Neural cell (in vitro differentiated cells): ENCODE measurements at regions not wholly inside any gene's neighbourhood (a gene's known extent, or its start where the extent isn't known, plus 50 kb on each side); places are given as distances from the start of the nearest gene placed in this dataset.

Source experiments
- EP300 ChIP-seq: fragments of 450-650 bp; conservative IDR thresholded peaks from 2 replicates; pipeline ENCODE4 v1.6.1; 2014; ENCODE audit warnings: antibody characterized with exemption, mild to moderate bottlenecking, moderate library complexity; ENCODE audit not compliant: poor library complexity, severe bottlenecking
- EZH2 ChIP-seq: fragments of 200-600, 300-800 bp; shearing (Covaris generic), sonication (generic); IDR thresholded peaks from 2 replicates; pipeline ENCODE4 v1.6.1; 2014; ENCODE audit warnings: antibody characterized with exemption, low read length, borderline replicate concordance, mild to moderate bottlenecking; ENCODE audit not compliant: insufficient read depth, poor library complexity, severe bottlenecking
- RAD21 ChIP-seq: fragments of 450-650 bp; conservative IDR thresholded peaks from 2 replicates; pipeline ENCODE4 v1.6.1; 2014; ENCODE audit warnings: antibody characterized with exemption, mild to moderate bottlenecking, moderate library complexity
- TAF1 ChIP-seq: IDR thresholded peaks from 2 replicates; pipeline ENCODE4 v1.6.1; 2012; ENCODE audit warnings: low read depth
- TF ChIP-seq, protein P1 (sequence below): fragments of 450-650 bp; IDR thresholded peaks from 2 replicates; pipeline ENCODE4 v1.5.1; 2014; ENCODE audit warnings: antibody characterized with exemption, mild to moderate bottlenecking, moderate library complexity; ENCODE audit not compliant: poor library complexity, severe bottlenecking
- TF ChIP-seq, protein P2 (sequence below): IDR thresholded peaks from 2 replicates; pipeline ENCODE4 v1.6.1; 2012; ENCODE audit warnings: borderline replicate concordance

DNA sequence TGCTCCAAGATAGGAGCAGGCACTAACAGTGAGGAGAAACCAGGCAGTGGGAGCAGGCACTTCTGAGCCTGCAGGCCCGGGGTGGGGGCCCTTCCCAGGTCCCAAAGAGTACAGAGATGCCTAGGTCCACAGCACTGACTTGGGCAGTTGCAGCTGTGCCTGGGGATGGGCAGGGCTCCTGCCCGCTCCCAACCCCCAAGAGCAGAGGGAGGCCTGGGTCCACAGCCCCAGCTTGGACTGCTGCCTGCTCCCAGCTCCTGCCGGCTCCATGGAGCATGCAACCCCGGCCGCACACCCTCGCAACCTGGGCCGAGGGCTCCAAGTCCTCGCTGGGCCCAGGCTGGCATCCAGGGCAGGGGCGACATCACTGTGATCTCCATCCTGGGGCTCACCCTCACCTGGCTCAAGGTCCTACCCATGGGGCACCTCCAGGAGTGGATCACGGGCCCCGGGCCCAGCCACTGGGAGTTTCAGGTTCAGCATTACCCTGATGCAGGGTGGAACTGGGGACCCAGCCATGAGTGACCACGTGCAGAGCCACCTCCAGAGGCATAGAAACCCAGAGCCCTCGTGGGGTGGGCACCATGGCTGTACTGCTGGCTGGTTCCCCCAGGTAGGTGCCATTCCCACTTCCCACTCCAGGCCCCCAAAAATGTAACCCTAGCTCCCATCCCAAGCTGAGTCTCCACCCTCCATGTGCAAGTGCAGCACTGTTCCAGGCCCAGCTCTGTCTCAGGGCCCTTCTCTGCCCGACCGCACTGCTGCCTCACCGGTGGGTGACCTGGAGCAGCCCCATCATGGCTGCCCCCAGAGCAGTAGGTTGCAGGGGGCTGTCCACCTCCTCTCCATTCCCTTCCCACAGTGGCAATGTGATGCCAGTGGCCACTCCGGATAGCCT lies 325.6 kb downstream of the NR4A2 start:
- TF ChIP-seq, protein P1, sequence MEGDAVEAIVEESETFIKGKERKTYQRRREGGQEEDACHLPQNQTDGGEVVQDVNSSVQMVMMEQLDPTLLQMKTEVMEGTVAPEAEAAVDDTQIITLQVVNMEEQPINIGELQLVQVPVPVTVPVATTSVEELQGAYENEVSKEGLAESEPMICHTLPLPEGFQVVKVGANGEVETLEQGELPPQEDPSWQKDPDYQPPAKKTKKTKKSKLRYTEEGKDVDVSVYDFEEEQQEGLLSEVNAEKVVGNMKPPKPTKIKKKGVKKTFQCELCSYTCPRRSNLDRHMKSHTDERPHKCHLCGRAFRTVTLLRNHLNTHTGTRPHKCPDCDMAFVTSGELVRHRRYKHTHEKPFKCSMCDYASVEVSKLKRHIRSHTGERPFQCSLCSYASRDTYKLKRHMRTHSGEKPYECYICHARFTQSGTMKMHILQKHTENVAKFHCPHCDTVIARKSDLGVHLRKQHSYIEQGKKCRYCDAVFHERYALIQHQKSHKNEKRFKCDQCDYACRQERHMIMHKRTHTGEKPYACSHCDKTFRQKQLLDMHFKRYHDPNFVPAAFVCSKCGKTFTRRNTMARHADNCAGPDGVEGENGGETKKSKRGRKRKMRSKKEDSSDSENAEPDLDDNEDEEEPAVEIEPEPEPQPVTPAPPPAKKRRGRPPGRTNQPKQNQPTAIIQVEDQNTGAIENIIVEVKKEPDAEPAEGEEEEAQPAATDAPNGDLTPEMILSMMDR: no peak
- TF ChIP-seq TAF1 (no peak), EZH2 (no peak), RAD21 (no peak), EP300 (no peak)
- TF ChIP-seq, protein P2, sequence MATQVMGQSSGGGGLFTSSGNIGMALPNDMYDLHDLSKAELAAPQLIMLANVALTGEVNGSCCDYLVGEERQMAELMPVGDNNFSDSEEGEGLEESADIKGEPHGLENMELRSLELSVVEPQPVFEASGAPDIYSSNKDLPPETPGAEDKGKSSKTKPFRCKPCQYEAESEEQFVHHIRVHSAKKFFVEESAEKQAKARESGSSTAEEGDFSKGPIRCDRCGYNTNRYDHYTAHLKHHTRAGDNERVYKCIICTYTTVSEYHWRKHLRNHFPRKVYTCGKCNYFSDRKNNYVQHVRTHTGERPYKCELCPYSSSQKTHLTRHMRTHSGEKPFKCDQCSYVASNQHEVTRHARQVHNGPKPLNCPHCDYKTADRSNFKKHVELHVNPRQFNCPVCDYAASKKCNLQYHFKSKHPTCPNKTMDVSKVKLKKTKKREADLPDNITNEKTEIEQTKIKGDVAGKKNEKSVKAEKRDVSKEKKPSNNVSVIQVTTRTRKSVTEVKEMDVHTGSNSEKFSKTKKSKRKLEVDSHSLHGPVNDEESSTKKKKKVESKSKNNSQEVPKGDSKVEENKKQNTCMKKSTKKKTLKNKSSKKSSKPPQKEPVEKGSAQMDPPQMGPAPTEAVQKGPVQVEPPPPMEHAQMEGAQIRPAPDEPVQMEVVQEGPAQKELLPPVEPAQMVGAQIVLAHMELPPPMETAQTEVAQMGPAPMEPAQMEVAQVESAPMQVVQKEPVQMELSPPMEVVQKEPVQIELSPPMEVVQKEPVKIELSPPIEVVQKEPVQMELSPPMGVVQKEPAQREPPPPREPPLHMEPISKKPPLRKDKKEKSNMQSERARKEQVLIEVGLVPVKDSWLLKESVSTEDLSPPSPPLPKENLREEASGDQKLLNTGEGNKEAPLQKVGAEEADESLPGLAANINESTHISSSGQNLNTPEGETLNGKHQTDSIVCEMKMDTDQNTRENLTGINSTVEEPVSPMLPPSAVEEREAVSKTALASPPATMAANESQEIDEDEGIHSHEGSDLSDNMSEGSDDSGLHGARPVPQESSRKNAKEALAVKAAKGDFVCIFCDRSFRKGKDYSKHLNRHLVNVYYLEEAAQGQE: no peak
